HG02852 (cell line): ENCODE measurements at regions not wholly inside any gene's neighbourhood (a gene's known extent, or its start where the extent isn't known, plus 50 kb on each side); places are given as distances from the start of the nearest gene placed in this dataset.

ENCODE experiments used
- ATAC-seq: cut with Tn5 transposase; IDR thresholded peaks from one replicate; pipeline ENCODE4 v1.9.1; 2021; ENCODE audit warnings: mild to moderate bottlenecking, moderate library complexity; ENCODE audit not compliant: unreplicated experiment

GRCh38 chr13:106721599-106721998 lies 153.7 kb upstream of the ARGLU1 start:
- no peak for ATAC-seq

DNA sequence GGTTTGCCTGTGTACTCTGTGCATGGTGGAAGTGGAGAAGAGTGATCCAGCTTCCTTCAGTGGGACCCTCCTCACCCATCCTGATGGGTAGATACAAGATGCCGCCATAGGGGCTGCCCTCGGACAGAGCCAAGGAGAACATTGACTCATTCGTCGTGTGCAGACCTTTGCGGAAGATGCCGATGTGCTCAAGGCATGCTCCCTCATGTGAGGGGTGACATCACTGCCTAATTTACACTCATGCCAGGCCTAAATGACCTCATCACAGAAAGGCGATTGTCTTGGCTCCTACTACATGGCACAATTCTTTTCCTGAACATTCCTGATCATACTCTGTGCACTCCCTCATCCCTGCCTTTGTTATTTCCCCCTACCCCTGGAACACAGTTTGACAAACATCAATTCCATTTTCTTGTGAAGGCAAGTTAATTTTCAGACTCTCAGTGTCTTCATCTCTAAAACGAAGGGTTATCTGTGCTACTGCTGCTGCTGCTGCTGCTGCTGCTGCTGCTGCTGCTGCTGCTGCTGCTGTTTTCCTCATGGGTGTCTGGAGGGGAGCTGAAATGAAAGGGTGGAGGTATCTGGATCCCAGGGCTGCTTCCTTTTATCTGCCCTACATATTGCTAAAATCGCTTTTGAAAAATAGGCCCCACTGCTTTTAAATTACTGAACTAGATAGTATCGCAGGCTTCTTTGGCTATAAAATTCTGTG lies 146.5 kb upstream of the ARGLU1 start:
- no peak for ATAC-seq

DNA sequence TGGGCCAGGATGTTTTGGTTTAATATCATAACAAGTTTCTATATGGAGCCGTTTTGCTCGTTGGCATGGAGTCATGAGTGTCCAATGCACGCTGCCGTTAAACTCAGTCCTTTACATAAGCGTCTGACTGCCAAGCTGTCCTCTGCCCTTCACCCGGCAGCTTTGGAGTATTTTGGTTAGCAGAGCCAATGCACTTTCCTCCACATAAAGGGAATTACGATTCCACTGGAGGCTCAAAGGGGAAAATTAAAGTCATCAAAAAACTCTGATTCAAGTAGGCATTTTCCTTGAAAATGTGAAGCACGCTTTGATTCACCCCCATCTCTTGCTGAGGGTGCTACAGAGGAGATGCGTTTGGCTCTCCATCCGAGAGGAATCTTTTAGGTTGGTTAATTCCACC lies 144.4 kb upstream of the ARGLU1 start:
- ATAC-seq = no peak

DNA sequence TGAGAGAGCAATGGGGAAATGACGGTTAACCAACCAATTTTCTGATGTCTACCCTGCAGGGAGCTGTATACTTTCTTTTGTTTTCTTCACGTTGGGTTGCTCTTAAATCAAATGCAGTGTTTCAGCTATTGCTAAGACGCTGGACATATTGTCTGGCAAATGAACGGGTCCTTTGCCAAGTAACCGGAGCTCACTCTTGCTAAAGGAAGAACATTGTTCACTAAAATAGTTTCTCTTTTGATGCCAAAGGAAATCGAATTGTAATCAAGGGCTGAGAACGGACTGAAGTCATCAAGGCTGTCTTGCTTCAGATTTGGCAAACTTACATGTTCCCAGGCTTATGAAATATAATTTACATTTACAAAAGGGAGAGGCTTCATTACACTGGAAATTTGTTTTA lies 142.3 kb upstream of the ARGLU1 start:
- ATAC-seq = no peak

DNA sequence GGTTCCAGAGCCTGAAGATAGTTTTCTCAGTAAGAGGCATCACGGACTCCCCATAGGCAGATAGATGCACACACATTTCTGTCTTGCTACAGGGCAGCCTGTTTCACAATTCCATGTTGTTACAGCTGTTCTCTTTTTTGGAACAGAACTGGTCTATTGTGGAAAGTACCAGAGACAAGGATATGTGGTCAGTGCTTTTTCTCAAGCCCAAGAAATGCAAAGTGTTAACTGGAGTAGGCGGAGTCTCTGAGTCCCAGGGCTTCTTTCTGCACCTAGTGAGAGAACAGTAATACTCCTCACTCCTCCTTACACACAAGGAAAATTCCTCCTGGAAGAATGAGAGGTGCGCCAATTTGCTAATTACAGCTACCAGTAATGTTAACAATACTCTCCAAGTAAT lies 141.6 kb upstream of the ARGLU1 start:
- no peak for ATAC-seq

GRCh38 chr13:106702505-106702904 lies 134.6 kb upstream of the ARGLU1 start:
- no peak for ATAC-seq

GRCh38 chr13:106701771-106702341 lies 133.9 kb upstream of the ARGLU1 start:
- no peak for ATAC-seq

DNA sequence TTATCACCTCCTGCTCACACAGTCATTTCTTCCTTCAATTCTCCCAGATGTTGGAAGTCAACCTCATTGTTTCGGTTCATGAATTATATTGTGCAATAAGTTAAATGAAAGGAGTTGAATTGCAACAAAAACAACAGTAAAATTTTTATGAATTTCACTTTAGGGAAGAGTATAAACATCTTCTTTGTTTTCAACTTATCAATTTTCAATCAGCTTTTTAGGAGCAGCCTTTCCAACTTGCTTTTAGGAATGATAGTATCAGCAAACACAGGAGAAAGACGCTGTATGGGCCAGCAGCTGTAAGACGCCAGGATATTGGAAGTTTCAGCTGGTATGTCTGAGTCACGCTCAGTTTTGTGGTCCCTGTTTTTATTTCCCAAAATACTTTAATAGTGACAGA lies 132.5 kb upstream of the ARGLU1 start:
- no peak for ATAC-seq

GRCh38 chr13:106700007-106700406 lies 132.1 kb upstream of the ARGLU1 start:
- no peak for ATAC-seq

- ATAC-seq = no peak
Measured at GRCh38 chr13:106699311-106699710, 131.4 kb upstream of the ARGLU1 start.

GRCh38 chr13:106696719-106697118 lies 128.8 kb upstream of the ARGLU1 start:
- no peak for ATAC-seq

DNA sequence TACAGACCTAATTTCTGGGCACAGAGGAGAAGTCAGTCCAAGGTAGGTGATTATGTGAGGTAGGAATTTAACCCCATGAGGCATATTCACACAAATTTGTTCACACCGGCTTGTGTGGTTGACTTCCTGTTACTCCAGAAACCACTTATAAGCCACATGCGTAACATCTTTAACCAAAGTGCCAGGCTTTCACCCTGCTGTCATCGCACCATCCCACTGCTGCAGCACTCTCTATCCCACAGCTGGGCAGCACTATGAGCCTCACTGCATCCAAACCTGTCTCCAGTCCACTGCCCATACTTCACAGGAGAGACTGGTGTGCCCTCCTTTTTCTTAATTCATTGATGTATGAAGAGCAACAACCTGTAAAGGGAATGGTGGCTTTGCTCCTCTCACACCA lies 128.2 kb upstream of the ARGLU1 start:
- ATAC-seq = no peak

DNA sequence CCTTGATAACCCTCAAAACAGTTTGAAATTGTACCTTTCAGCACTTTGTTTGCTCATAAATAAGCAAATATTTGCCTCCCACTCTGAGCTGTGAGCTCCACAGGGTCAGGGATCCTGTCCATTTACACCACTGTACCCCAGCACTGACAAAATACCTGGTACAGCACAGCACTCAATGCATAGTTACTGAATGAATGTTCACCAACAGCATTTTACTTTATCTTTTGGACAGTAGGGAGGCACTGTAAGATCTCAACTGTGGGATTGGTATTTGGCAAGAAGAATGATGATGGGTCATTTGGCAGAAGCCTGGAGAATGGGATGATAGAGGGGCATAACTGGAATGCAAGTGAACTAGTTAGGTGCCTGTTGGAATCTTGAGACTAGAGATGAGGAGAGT lies 127.2 kb upstream of the ARGLU1 start:
- ATAC-seq = no peak

- no peak for ATAC-seq
Measured at GRCh38 chr13:106691861-106692260, 123.9 kb upstream of the ARGLU1 start.

DNA sequence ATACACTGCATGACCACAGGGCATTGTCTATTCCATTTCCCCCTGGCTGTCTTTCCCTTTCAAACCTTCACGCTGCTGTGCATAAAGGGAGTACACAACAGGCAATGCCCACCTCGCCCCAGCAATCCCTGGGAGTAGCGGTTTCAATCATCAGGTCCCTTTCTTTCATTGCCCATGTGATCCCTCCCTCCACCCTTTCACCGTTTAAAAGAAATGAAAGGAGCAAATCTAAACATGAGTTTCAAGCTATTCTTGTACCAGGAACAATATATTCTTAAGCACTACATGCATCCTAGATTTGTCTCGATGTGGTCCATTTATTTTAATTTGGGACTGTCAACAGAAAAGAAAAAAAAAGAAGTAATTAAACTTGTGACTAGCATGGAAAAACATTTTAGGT lies 123.4 kb upstream of the ARGLU1 start:
- ATAC-seq = no peak

DNA sequence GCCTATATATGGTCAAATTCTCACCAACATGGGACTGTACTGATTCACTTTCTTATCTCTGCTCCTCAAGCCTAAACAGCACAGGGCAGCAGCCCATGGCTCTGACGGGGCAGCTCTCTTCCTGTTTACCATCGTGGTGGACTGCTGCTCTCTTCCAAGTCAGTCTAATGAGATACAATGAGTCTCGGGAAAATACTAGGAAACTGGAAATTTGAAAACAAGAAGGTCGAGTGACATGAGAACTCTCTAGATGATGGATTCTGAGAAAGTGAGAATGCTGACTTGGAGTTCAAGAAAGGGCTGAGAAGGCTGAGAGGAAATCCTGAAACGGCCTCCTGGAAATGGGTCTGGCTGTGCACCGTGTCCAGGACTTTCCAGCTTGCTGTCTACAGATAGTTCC lies 122.8 kb upstream of the ARGLU1 start:
- ATAC-seq = no peak

- ATAC-seq = no peak
Measured at GRCh38 chr13:106689906-106690305, 122.0 kb upstream of the ARGLU1 start.

DNA sequence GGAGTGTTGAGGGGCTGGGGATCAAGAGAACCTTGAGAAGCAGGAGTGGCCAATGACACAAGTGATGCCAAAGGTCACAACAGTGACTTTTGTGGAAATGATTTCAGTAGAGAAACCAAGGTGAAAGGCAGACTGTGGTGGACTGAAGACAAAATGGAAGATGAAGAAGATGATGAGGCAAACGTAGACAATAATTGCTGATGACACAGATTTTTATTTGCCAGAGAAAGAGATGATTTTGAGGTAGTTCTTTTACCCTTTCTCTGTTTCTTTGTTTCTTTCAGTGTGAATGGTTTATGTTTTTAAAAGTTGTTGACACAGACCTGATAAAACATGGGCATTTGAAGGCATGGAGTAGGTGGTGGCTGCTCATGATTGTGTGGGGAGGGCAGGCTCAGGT lies 121.0 kb upstream of the ARGLU1 start:
- ATAC-seq = no peak

DNA sequence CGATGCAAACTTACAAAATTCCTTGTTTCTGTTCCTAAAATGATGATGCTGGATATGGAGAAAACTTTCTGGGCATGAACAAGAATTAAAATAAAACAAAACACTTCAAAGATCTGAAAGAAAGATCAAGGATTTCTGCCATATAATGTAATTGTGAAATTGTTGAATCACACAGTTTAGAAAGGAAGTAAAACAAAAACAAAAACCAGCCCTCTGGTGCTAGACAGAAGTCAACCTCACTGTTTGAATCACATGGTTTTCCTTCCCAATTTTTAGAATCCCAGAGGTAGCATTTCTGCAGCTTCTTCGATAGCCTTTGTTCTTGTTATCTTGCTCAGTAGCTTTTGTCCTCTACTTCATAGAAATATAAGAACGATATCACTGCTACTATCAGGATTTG lies 118.2 kb upstream of the ARGLU1 start:
- no peak for ATAC-seq

DNA sequence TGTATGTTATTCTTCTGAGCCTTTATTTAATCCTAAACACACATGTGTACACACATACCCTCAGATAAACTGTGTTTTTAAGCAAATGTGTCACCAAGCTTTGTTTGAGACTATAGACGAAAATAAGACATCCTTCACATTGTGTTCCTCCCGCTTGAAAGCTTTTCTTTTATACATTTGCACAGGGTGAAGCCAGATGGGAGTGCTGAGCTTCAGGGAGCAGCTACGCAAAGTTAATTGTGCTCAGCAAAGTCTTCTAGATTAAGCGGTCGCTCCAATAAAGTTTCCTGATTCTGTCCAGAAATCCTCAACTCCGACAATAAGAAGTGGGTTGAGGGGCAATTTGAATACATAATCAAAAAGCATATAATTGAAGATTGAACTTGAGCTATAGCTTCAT lies 117.2 kb upstream of the ARGLU1 start:
- no peak for ATAC-seq

DNA sequence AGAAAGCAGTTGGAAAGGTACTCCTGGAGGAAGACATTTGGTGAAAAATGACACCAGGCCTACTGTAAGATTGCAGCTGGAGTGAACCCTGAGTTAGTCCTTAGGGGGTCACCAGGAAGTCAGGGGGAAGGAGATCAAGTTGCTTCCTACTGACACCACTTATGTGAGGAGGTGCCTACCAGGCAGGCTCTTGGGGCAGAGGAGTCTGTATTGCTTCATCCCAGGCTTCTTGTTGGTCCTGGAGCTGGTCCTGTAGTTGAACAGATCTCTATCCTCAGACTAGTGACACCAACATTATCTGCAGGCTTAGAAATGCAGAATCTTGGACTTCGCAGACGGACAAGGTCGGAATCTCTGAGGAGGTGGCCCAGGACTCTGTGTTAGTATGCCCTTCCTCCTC lies 116.0 kb upstream of the ARGLU1 start:
- no peak for ATAC-seq

- no peak for ATAC-seq
Measured at GRCh38 chr13:106683179-106683578, 115.2 kb upstream of the ARGLU1 start.

DNA sequence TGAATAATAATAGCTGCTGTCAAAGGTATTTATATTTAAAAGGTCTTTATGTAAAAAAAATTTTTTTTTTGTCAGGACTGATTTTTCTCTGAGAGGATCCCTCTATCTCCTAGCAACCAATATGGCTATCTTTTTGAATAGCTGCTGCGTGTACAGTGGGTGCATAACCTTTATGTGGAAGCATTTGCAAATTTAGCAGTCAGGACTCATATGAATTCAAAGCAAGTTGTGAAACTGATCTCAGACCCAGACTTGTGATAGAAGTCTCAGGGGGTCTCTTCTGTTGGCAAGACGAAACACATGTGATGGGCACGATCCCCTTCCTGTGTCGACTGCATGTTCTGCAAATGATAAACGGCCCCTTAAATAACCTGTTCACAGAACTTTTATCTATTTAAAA lies 114.1 kb upstream of the ARGLU1 start:
- no peak for ATAC-seq
